Endothelial cell of umbilical vein (primary cell): ENCODE measurements at regions not wholly inside any gene's neighbourhood (a gene's known extent, or its start where the extent isn't known, plus 50 kb on each side); places are given as distances from the start of the nearest gene placed in this dataset.

Experiments used
- BruUV-seq: library from RNA; stranded (reverse); fragments of 400-500 nt; replicated peaks from 2 replicates; lab custom pipeline; 2021; lab: Mats Ljungman, UMichigan
- CTCF ChIA-PET: fragments of 300-600, 350-600 bp; sonication (Branson Sonifier 250); formaldehyde crosslinking; loops from one replicate; lab custom pipeline; 2021; ENCODE audit warnings: antibody characterized with exemption, inconsistent platforms; lab: Charles Lee
- POLR2A ChIA-PET: fragments of 300-600, 350-600 bp; sonication (Branson Sonifier 250); formaldehyde crosslinking; loops from one replicate; lab custom pipeline; 2021; ENCODE audit warnings: antibody characterized with exemption, inconsistent platforms; lab: Charles Lee
- DNase-seq: peaks from one replicate; pipeline ENCODE4 v3.0.0-alpha.2; 2011; ENCODE audit warnings: low read depth, low spot score
- FAIRE-seq: peaks from 2 replicates; lab custom pipeline; 2011; peaks lifted over from hg19 to GRCh38; lab: Jason Lieb, UNC
- H2AFZ ChIP-seq: 2 replicates; pipeline ENCODE4 v1.6.0; 2012; ENCODE audit warnings: low read depth, low read length, control low read depth, inconsistent platforms
- H3K27ac ChIP-seq: 2 replicates; pipeline ENCODE4 v1.5.1; 2011; ENCODE audit warnings: low read depth, mild to moderate bottlenecking, control low read depth, low read length, moderate library complexity; ENCODE audit not compliant: insufficient read depth
- H3K27me3 ChIP-seq, 2 experiments: 2 replicates each; pipeline versions ENCODE4 v1.6.0 to v1.6.1; 2011; ENCODE audit warnings: low read length in 2 of 2, mixed read lengths in 1 of 2; ENCODE audit not compliant: control insufficient read depth in 2 of 2, insufficient read depth in 2 of 2
- H3K36me3 ChIP-seq, 2 experiments: 2 replicates in 1 of 2; 3 replicates in 1 of 2; pipeline ENCODE4 v1.5.1; 2011; ENCODE audit warnings: low read length in 2 of 2, mild to moderate bottlenecking in 1 of 2, moderate library complexity in 1 of 2; ENCODE audit not compliant: control insufficient read depth in 2 of 2, insufficient read depth in 2 of 2; ENCODE audit errors: extremely low read depth in 1 of 2
- H3K4me1 ChIP-seq: 3 replicates; pipeline ENCODE4 v1.5.1; 2011; ENCODE audit warnings: mild to moderate bottlenecking, low read length; ENCODE audit not compliant: control insufficient read depth, insufficient read depth; ENCODE audit errors: extremely low read depth
- H3K4me2 ChIP-seq: 2 replicates; pipeline ENCODE4 v1.6.1; 2011; ENCODE audit warnings: low read length, control low read depth, mixed read lengths; ENCODE audit not compliant: insufficient read depth
- H3K4me3 ChIP-seq, 3 experiments: fragments of 200-600 bp in 1 of 3; sonication (generic), shearing (Covaris generic) in 1 of 3; replicated peaks in 1 of 3; 2 replicates each; pipeline ENCODE4 v1.5.1; 2011 to 2016; ENCODE audit warnings: control low read depth in 3 of 3, low read length in 3 of 3, mild to moderate bottlenecking in 2 of 3, inconsistent platforms in 1 of 3, low read depth in 1 of 3, moderate library complexity in 1 of 3; ENCODE audit not compliant: insufficient read depth in 1 of 3
- H3K79me2 ChIP-seq: 2 replicates; pipeline ENCODE4 v1.6.0; 2012; ENCODE audit warnings: low read length, inconsistent platforms; ENCODE audit not compliant: control insufficient read depth, insufficient read depth
- H3K9ac ChIP-seq: replicated peaks from 2 replicates; pipeline ENCODE3; 2011; ENCODE audit warnings: low read length, control low read depth; ENCODE audit not compliant: insufficient read depth; ENCODE audit errors: extremely low read depth
- H3K9me1 ChIP-seq: replicated peaks from 3 replicates; pipeline ENCODE4 v1.6.0; 2011; ENCODE audit warnings: mild to moderate bottlenecking, low read length; ENCODE audit not compliant: control insufficient read depth, insufficient read depth; ENCODE audit errors: extremely low read depth
- H3K9me3 ChIP-seq: replicated peaks from 2 replicates; pipeline ENCODE4 v1.5.1; 2012; ENCODE audit warnings: low read length, inconsistent platforms; ENCODE audit not compliant: control insufficient read depth, insufficient read depth
- H4K20me1 ChIP-seq: replicated peaks from 2 replicates; pipeline ENCODE3; 2011; ENCODE audit warnings: mild to moderate bottlenecking, low read length; ENCODE audit not compliant: control insufficient read depth, insufficient read depth; ENCODE audit errors: extremely low read depth
- EZH2 ChIP-seq: IDR thresholded peaks from 2 replicates; pipeline ENCODE4 v1.6.1; 2012; ENCODE audit warnings: borderline replicate concordance, low read depth, mild to moderate bottlenecking, moderate library complexity, low read length, inconsistent platforms; ENCODE audit not compliant: severe bottlenecking
- JUN ChIP-seq: IDR thresholded peaks from 2 replicates; pipeline ENCODE4 v1.6.1; 2011; ENCODE audit warnings: borderline replicate concordance, low read depth; ENCODE audit not compliant: insufficient read length, insufficient read depth
- POLR2A ChIP-seq: IDR thresholded peaks from 2 replicates; pipeline ENCODE4 v1.6.1; 2012; ENCODE audit warnings: low read depth, mild to moderate bottlenecking, control low read depth, low read length
- dilution Hi-C: fragments of 300-500 bp; cut with MboI; formaldehyde crosslinking; loops from one replicate; pipeline ENCODE4 v1.15.0; 2019; ENCODE audit warnings: low sequenced_read_pairs; ENCODE audit not compliant: extremely low pct_ligation_motif_present
- intact Hi-C: fragments of 100-400 bp; cut with micrococcal nuclease; formaldehyde crosslinking; loops from one replicate; pipeline ENCODE4 v1.10.0; 2022
- TF ChIP-seq, protein P1 (sequence below), 2 donors: IDR thresholded peaks; 1 replicate in 1 of 2; 2 replicates in 1 of 2; pipeline ENCODE4 v1.5.1; 2011; ENCODE audit warnings: low read length in 2 of 2, mild to moderate bottlenecking in 2 of 2, moderate library complexity in 2 of 2, control low read depth in 1 of 2, inconsistent platforms in 1 of 2, low read depth in 1 of 2; ENCODE audit not compliant: insufficient read depth in 1 of 2; ENCODE audit errors: extremely low read depth in 1 of 2

DNA sequence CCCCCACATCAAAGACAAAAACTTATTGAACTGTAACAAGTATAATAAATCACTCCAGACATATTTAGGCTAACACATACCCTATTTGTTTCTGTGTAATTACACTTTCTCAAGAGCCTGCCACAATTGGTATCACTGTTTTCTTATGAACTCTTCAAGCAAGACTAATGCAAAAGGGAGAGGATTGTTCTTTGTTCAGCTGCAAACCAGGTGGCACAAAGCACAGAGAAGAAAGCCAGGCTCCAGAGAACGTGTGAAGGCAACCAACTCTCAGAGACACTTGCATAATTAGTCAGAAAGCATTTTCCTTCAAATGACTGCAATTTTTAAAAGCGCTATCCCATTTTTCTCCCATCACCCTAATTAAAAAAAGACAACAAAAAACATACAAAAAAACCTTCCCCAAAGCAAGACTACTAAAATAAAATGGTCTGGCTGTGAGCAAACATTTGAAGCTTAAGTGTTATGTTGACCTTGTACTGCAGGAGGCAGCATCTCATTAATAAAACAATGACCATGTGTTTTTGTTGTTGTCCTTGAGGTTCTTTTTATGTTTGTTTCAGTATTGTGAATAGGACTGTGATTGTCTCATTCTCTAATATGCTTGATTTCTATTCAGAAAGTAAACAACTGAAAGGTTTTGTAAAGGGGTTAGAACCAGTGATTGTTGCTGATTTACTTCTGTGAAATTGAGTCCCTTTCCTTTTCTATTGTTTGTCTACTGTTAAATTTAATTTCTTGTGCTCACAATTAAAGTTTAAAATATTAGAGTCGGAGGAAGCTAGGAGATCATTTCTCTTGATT is 452.7 kb upstream of the PDE3A start:
- Histone ChIP-seq H2AFZ (peak overlapping the region; percentile 44), H3K27ac (no peak overlapping the region), H3K9me1 (no peaks in the 10 kb centered on the region), H3K4me1 (peaks cover 5% of the 10 kb centered on the region), H4K20me1 (no peaks in the 10 kb centered on the region), H3K9me3 (no peaks in the 10 kb centered on the region), H3K27me3 (no peaks in the 10 kb centered on the region), H3K9ac (peak overlapping the region; percentile 12), H3K4me3 (no peak overlapping the region), H3K36me3 (no peaks in the 10 kb centered on the region), H3K79me2 (no peaks in the 10 kb centered on the region), H3K4me2 (no peak overlapping the region)
- ChIA-PET POLR2A (no interaction called here), CTCF (interaction anchor here (0.6 to 4.5 kb wide), 54 partner anchors 10 to 711 kb away, joined by 3 to 79 read pairs (median 4); partner anchors contain the start of gene PDE3A)
- no TSS peak for BruUV-seq
- dilution Hi-C loops (no loop called here), intact Hi-C loops (loop anchor here (1.0 to 5.0 kb wide), 10 partner anchors 82 to 685 kb away; partner anchors contain the start of gene PDE3A)
- TF ChIP-seq JUN (no peak), EZH2 (no peak), POLR2A (no peak)
- TF ChIP-seq, protein P1, sequence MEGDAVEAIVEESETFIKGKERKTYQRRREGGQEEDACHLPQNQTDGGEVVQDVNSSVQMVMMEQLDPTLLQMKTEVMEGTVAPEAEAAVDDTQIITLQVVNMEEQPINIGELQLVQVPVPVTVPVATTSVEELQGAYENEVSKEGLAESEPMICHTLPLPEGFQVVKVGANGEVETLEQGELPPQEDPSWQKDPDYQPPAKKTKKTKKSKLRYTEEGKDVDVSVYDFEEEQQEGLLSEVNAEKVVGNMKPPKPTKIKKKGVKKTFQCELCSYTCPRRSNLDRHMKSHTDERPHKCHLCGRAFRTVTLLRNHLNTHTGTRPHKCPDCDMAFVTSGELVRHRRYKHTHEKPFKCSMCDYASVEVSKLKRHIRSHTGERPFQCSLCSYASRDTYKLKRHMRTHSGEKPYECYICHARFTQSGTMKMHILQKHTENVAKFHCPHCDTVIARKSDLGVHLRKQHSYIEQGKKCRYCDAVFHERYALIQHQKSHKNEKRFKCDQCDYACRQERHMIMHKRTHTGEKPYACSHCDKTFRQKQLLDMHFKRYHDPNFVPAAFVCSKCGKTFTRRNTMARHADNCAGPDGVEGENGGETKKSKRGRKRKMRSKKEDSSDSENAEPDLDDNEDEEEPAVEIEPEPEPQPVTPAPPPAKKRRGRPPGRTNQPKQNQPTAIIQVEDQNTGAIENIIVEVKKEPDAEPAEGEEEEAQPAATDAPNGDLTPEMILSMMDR (IDR thresholded peaks at IDR 0.05; ENCODE audit: extremely low read depth in 1 of 2, insufficient read depth in 1 of 2, low read depth in 1 of 2, low read length in 2 of 2) = peak; percentile 42 to 48
- DNase-seq (peak; percentile 85), FAIRE-seq (peak; percentile 76)
